ENCODE measurements at regions not wholly inside any gene's neighbourhood (a gene's known extent, or its start where the extent isn't known, plus 50 kb on each side); places are given as distances from the start of the nearest gene placed in this dataset.

DNA sequence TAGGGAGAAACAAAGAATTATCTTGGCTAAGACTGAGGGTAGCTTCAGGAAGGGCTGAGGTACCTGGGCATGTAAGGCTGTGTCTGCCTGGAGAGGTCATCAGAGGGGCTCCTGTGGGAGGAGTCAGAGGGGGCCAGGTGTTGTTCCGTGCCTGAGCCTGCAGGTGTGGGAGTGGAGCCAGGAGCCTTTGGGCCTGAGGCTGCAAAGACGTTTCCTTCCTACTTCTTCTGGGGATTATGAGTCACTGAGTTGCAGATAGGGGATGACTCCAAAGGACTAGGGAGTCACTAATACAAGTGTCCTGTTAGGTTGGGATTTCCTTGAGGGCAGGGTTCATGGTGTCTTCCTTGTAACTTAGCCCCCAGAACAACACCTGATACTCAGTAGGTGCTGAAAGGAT, 391.1 kb downstream of the ARHGEF28 start:
- peaks cover 14% of the 10 kb centered on the region for H3K27me3 Mint-ChIP-seq
- POLR2A ChIA-PET, result no interaction called here
- H3K36me3 Mint-ChIP-seq (ENCODE audit: low read depth), result no peaks in the 10 kb centered on the region
- TF ChIP-seq, protein P1, sequence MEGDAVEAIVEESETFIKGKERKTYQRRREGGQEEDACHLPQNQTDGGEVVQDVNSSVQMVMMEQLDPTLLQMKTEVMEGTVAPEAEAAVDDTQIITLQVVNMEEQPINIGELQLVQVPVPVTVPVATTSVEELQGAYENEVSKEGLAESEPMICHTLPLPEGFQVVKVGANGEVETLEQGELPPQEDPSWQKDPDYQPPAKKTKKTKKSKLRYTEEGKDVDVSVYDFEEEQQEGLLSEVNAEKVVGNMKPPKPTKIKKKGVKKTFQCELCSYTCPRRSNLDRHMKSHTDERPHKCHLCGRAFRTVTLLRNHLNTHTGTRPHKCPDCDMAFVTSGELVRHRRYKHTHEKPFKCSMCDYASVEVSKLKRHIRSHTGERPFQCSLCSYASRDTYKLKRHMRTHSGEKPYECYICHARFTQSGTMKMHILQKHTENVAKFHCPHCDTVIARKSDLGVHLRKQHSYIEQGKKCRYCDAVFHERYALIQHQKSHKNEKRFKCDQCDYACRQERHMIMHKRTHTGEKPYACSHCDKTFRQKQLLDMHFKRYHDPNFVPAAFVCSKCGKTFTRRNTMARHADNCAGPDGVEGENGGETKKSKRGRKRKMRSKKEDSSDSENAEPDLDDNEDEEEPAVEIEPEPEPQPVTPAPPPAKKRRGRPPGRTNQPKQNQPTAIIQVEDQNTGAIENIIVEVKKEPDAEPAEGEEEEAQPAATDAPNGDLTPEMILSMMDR (IDR thresholded peaks at IDR 0.05), result no peak
- no peaks in the 10 kb centered on the region for H3K9me3 Mint-ChIP-seq
- no peak overlapping the region for H3K4me3 Mint-ChIP-seq
- no peaks in the 10 kb centered on the region for H3K4me1 Mint-ChIP-seq
- DNase-seq, result no peak
- no peak for ATAC-seq (ENCODE audit: low read depth)
- intact Hi-C loops (cut with micrococcal nuclease), result no loop called here
- CTCF ChIA-PET, result no interaction called here
- no peak overlapping the region for H3K27ac Mint-ChIP-seq

DNA sequence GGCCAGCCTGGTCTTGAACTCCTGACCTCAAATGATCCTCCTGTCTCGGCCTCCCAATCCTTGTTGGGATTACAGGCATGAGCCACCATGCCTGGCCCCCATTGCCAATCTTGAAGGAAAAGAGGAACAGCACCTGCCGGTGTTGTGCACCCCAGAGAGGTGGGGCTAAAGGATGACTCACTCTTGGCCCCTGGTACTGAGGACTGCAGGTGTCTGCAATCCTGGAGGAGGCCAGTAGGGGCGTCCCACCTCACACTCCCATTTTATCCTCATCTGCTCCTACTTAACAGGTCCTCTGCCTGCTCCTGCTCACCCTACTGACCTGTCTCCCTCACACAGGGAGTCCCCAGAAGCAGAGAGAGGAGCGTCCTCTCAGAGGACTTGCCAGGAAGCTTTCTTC, 390.4 kb downstream of the ARHGEF28 start:
- H3K4me3 Mint-ChIP-seq, result no peak overlapping the region
- no peaks in the 10 kb centered on the region for H3K4me1 Mint-ChIP-seq
- intact Hi-C loops (cut with micrococcal nuclease), result no loop called here
- DNase-seq (no peak), ATAC-seq (ENCODE audit: low read depth) (no peak)
- H3K27me3 Mint-ChIP-seq, result peaks cover 15% of the 10 kb centered on the region
- H3K27ac Mint-ChIP-seq, result no peak overlapping the region
- TF ChIP-seq, protein P1 (IDR thresholded peaks at IDR 0.05), result no peak
- CTCF ChIA-PET, result no interaction called here
- POLR2A ChIA-PET, result no interaction called here
- no peaks in the 10 kb centered on the region for H3K36me3 Mint-ChIP-seq (ENCODE audit: low read depth)
- no peaks in the 10 kb centered on the region for H3K9me3 Mint-ChIP-seq

DNA sequence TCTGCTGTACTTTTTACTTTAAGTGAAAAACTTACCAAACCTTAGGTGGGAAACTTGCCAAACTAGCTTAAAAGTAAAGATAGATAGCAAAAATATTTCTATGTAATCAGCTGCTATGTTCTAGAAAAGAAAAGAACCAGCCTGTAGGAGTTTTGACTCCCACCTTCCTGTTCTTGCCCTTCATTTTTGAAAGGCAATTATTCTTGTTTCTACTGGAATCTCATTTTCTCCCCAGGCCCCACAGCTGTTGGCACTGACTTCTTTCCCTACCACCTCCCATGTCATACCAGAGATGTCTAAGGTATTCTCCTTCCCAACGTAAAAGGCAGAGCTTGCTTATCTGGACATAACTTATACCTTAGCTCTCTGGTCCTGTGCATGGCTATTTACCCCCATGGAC, 389.7 kb downstream of the ARHGEF28 start:
- H3K27me3 Mint-ChIP-seq, result peaks cover 17% of the 10 kb centered on the region
- DNase-seq (no peak), ATAC-seq (ENCODE audit: low read depth) (no peak)
- H3K36me3 Mint-ChIP-seq (ENCODE audit: low read depth), result no peaks in the 10 kb centered on the region
- intact Hi-C loops (cut with micrococcal nuclease), result no loop called here
- H3K27ac Mint-ChIP-seq, result no peak overlapping the region
- TF ChIP-seq, protein P1 (IDR thresholded peaks at IDR 0.05), result no peak
- H3K4me1 Mint-ChIP-seq, result no peaks in the 10 kb centered on the region
- H3K9me3 Mint-ChIP-seq, result no peaks in the 10 kb centered on the region
- CTCF ChIA-PET, result no interaction called here
- POLR2A ChIA-PET, result no interaction called here
- H3K4me3 Mint-ChIP-seq, result no peak overlapping the region

GRCh38 chr5:74013222-74013621, 387.2 kb downstream of the ARHGEF28 start:
- Mint-ChIP-seq H3K4me1 (no peaks in the 10 kb centered on the region), H3K27ac (no peak overlapping the region), H3K4me3 (no peak overlapping the region), H3K36me3 (ENCODE audit: low read depth) (no peaks in the 10 kb centered on the region), H3K9me3 (no peaks in the 10 kb centered on the region), H3K27me3 (peaks cover 22% of the 10 kb centered on the region)
- TF ChIP-seq, protein P1 (IDR thresholded peaks at IDR 0.05), result no peak
- intact Hi-C loops (cut with micrococcal nuclease), result no loop called here
- DNase-seq, result no peak
- ChIA-PET POLR2A (no interaction called here), CTCF (no interaction called here)
- no peak for ATAC-seq (ENCODE audit: low read depth)

- ATAC-seq (ENCODE audit: low read depth), result no peak
- POLR2A ChIA-PET, result no interaction called here
Measured at GRCh38 chr5:74009502-74009901, 383.5 kb downstream of the ARHGEF28 start.

More at GRCh38 chr5:74009502-74009901, 383.5 kb downstream of the ARHGEF28 start:
- Mint-ChIP-seq H3K27ac (no peak overlapping the region), H3K27me3 (peaks cover 18% of the 10 kb centered on the region), H3K4me1 (no peaks in the 10 kb centered on the region), H3K36me3 (ENCODE audit: low read depth) (no peaks in the 10 kb centered on the region), H3K9me3 (no peaks in the 10 kb centered on the region), H3K4me3 (no peak overlapping the region)
- CTCF ChIA-PET, result no interaction called here
- DNase-seq, result no peak
- TF ChIP-seq, protein P1 (IDR thresholded peaks at IDR 0.05), result no peak
- intact Hi-C loops (cut with micrococcal nuclease), result no loop called here

All from activated B cell treated with CpG ODN at 0.5 μM for 24 hours (primary cell).